ENCODE measurements at regions not wholly inside any gene's neighbourhood (a gene's known extent, or its start where the extent isn't known, plus 50 kb on each side); places are given as distances from the start of the nearest gene placed in this dataset.

DNA sequence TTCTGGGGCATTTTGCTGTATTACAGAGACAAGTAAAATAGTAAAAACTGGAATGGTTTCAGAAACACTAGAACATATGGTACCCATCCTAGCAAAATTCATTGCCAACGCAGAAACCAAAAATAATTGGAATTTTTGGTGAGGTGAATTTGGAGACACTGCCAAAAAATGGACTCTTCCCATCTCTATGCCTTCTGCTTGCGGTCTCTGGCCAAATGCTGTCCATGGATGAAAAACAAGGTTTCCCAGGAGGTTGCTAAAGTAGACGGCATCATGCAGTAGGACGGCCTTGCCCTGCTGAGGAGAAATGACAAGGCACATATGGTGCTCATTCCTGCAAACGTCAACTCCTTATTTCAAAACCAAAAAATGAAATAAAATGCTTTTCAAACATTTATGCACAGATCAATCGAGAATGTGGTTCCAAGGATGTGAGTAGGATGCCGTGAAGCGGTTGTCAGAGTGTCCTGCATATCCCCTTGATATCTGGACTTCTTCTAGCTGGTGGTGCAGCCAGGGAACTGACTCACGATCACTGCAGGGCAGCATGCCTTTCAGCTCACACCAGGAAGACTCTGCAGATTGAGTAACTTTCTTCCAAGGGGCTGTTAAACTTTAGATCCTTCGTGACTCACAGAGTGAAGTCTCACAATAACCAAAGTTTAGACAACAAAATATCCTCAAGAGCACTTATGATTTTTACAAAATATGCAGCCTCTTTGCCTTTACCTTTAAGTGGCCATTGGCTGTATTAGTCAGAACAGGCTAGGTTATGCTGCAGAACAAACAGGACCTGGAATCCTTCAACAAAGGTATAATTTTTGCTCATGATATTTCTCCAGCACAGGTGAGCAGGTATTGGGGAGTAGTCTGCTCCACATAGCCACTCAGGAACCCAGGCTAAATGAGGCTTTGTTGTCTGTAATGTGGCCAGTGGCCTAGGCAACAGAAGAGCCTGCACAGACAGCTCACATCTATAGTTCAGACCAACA is 149.4 kb upstream of the NDUFV2 start:
- Histone ChIP-seq H3K9me3 (ENCODE audit: low read length) (no peaks in the 10 kb centered on the region), H3K9me2 (replicated peaks; ENCODE audit: low read length) (no peaks in the 10 kb centered on the region), H3K27me3 (ENCODE audit: low read length) (no peaks in the 10 kb centered on the region), H3F3A (ENCODE audit: low read length, unreplicated experiment) (peaks cover 6% of the 10 kb centered on the region), H3K36me3 (ENCODE audit: low read depth, low read length) (no peaks in the 10 kb centered on the region), H3K27ac (ENCODE audit: low read length) (peak overlapping the region; percentile 4; the same call in 1 of the 2 replicates), H3K79me2 (ENCODE audit: low read length) (no peaks in the 10 kb centered on the region), H3K4me3 (ENCODE audit: low read length) (no peak overlapping the region), H3K9ac (ENCODE audit: low read length) (no peak overlapping the region), H2AFZ (ENCODE audit: low read length) (no peak overlapping the region), H4K20me1 (ENCODE audit: low read length) (no peaks in the 10 kb centered on the region), H3K4me2 (ENCODE audit: low read length) (no peak overlapping the region), H3K4me1 (ENCODE audit: insufficient read depth, low read length) (peaks cover 42% of the 10 kb centered on the region)
- DNase-seq (peak; percentile 77), ATAC-seq (no peak)
- intact Hi-C loops (cut with micrococcal nuclease) = no loop called here
- TF ChIP-seq, protein P1, sequence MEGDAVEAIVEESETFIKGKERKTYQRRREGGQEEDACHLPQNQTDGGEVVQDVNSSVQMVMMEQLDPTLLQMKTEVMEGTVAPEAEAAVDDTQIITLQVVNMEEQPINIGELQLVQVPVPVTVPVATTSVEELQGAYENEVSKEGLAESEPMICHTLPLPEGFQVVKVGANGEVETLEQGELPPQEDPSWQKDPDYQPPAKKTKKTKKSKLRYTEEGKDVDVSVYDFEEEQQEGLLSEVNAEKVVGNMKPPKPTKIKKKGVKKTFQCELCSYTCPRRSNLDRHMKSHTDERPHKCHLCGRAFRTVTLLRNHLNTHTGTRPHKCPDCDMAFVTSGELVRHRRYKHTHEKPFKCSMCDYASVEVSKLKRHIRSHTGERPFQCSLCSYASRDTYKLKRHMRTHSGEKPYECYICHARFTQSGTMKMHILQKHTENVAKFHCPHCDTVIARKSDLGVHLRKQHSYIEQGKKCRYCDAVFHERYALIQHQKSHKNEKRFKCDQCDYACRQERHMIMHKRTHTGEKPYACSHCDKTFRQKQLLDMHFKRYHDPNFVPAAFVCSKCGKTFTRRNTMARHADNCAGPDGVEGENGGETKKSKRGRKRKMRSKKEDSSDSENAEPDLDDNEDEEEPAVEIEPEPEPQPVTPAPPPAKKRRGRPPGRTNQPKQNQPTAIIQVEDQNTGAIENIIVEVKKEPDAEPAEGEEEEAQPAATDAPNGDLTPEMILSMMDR (conservative IDR thresholded peaks at IDR 0.05; ENCODE audit: low read depth, low read length) = no peak
- no peak for TF ChIP-seq EZH2 (IDR thresholded peaks at IDR 0.05; ENCODE audit: low read length, unreplicated experiment)
- TF ChIP-seq EZH2phosphoT487 (IDR thresholded peaks at IDR 0.05; ENCODE audit: borderline replicate concordance, low read length) = no peak
- ChIA-PET CTCF (no interaction called here), POLR2A (ENCODE audit: unreplicated experiment) (no interaction called here)
- BruUV-seq (replicated peaks) = no TSS peak

DNA sequence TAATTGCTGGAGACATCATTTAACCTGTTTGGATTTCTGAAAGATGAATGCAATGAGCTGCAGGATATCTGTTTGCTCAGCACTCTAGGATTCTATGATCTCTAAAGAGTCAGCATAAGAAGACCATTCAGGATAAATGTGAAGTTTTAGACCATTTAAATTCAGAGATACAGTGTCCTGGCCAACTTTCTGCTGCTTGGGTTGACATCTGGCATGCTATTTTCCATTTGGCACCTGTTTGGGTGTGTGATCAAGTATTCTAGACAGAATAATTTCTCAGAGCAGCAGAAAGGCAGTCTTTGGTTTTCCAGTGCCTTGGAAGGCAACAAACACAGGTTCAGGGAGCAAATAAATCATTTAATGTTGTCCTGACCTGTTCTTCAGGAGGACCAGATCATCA is 144.8 kb upstream of the NDUFV2 start:
- no peaks in the 10 kb centered on the region for H4K20me1 ChIP-seq (ENCODE audit: low read length)
- intact Hi-C loops (cut with micrococcal nuclease) = no loop called here
- 0 out of 2 replicates have a peak, but pooled peaks cover 2% of the 10 kb centered on the region for H3K9me2 ChIP-seq (replicated peaks; ENCODE audit: low read length)
- H3K9ac ChIP-seq (ENCODE audit: low read length) = no peak overlapping the region
- no peaks in the 10 kb centered on the region for H3K27me3 ChIP-seq (ENCODE audit: low read length)
- H3K9me3 ChIP-seq (ENCODE audit: low read length) = no peaks in the 10 kb centered on the region
- no peak overlapping the region for H3K4me2 ChIP-seq (ENCODE audit: low read length)
- no peak overlapping the region for H3K27ac ChIP-seq (ENCODE audit: low read length)
- H3K79me2 ChIP-seq (ENCODE audit: low read length) = no peaks in the 10 kb centered on the region
- ChIA-PET CTCF (no interaction called here), POLR2A (ENCODE audit: unreplicated experiment) (no interaction called here)
- ATAC-seq (no peak), DNase-seq (no peak)
- H3K4me1 ChIP-seq (ENCODE audit: insufficient read depth, low read length) = peaks cover 27% of the 10 kb centered on the region
- no TSS peak for BruUV-seq (replicated peaks)
- no peak overlapping the region for H2AFZ ChIP-seq (ENCODE audit: low read length)
- H3K36me3 ChIP-seq (ENCODE audit: low read depth, low read length) = no peaks in the 10 kb centered on the region
- peaks cover 3% of the 10 kb centered on the region for H3F3A ChIP-seq (ENCODE audit: low read length, unreplicated experiment)
- TF ChIP-seq EZH2 (IDR thresholded peaks at IDR 0.05; ENCODE audit: low read length, unreplicated experiment) = no peak
- no peak for TF ChIP-seq EZH2phosphoT487 (IDR thresholded peaks at IDR 0.05; ENCODE audit: borderline replicate concordance, low read length)
- TF ChIP-seq, protein P1 (conservative IDR thresholded peaks at IDR 0.05; ENCODE audit: low read depth, low read length) = no peak
- no peak overlapping the region for H3K4me3 ChIP-seq (ENCODE audit: low read length)

GRCh38 chr18:8958660-8959059 is 143.8 kb upstream of the NDUFV2 start:
- Histone ChIP-seq H3K4me3 (ENCODE audit: low read length) (no peak overlapping the region), H3K79me2 (ENCODE audit: low read length) (no peaks in the 10 kb centered on the region), H3K27me3 (ENCODE audit: low read length) (no peaks in the 10 kb centered on the region), H3K9ac (ENCODE audit: low read length) (no peak overlapping the region), H3F3A (ENCODE audit: low read length, unreplicated experiment) (peaks cover 3% of the 10 kb centered on the region), H3K27ac (ENCODE audit: low read length) (no peak overlapping the region), H3K9me2 (replicated peaks; ENCODE audit: low read length) (0 out of 2 replicates have a peak, but pooled peaks cover 2% of the 10 kb centered on the region), H3K4me2 (ENCODE audit: low read length) (no peak overlapping the region), H2AFZ (ENCODE audit: low read length) (no peak overlapping the region), H3K9me3 (ENCODE audit: low read length) (no peaks in the 10 kb centered on the region), H4K20me1 (ENCODE audit: low read length) (no peaks in the 10 kb centered on the region), H3K4me1 (ENCODE audit: insufficient read depth, low read length) (peaks cover 19% of the 10 kb centered on the region), H3K36me3 (ENCODE audit: low read depth, low read length) (no peaks in the 10 kb centered on the region)
- TF ChIP-seq EZH2phosphoT487 (IDR thresholded peaks at IDR 0.05; ENCODE audit: borderline replicate concordance, low read length) (no peak), EZH2 (IDR thresholded peaks at IDR 0.05; ENCODE audit: low read length, unreplicated experiment) (no peak)
- TF ChIP-seq, protein P1 (conservative IDR thresholded peaks at IDR 0.05; ENCODE audit: low read depth, low read length) = no peak
- ATAC-seq (no peak), DNase-seq (no peak)
- intact Hi-C loops (cut with micrococcal nuclease) = no loop called here
- CTCF ChIA-PET = no interaction called here
- BruUV-seq (replicated peaks) = no TSS peak
- POLR2A ChIA-PET (ENCODE audit: unreplicated experiment) = no interaction called here

Measured in PC-3 (cell line).